ENCODE measurements at regions not wholly inside any gene's neighbourhood (a gene's known extent, or its start where the extent isn't known, plus 50 kb on each side); places are given as distances from the start of the nearest gene placed in this dataset.

GRCh38 chr11:92447586-92447985 lies 223.0 kb downstream of the FAT3 start:
- TF ChIP-seq TCF7L2 (IDR thresholded peaks at IDR 0.05; ENCODE audit: low read depth, low read length) = no peak
- no peak for TF ChIP-seq POLR2AphosphoS5 (IDR thresholded peaks at IDR 0.05; ENCODE audit: low read depth, low read length)
- TF ChIP-seq CTCF (IDR thresholded peaks at IDR 0.05) = no peak
- TF ChIP-seq REST (IDR thresholded peaks at IDR 0.05; ENCODE audit: insufficient read depth in 1 of 2, low read depth in 2 of 2, low read length in 1 of 2) = no peak

All from Panc1 (cell line).